HK-2 (cell line): ENCODE measurements at regions not wholly inside any gene's neighbourhood (a gene's known extent, or its start where the extent isn't known, plus 50 kb on each side); places are given as distances from the start of the nearest gene placed in this dataset.

Experiments
- DNase-seq: peaks from one replicate; pipeline ENCODE4 v3.0.0-alpha.2; 2018; ENCODE audit not compliant: unreplicated experiment

DNA sequence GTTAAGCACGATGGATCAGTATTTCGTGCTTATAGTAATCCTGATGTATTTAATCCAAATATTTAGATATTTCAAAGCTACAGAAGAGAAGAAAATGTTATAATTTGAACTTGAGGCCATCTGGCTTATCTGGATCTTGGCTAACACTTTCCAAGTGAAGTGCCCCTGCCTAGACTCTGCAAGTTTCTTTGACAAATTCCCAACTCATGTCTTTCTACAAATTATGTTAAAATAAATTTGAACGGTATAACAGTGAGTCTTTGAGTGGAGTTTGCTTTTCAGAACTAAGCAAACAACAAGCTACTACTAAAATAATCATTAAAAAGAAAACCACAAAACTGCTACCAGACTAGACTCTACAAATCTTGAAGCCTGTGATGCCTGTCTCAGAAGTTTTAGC, 374.4 kb upstream of the PRICKLE1 start:
- DNase-seq = no peak

DNA sequence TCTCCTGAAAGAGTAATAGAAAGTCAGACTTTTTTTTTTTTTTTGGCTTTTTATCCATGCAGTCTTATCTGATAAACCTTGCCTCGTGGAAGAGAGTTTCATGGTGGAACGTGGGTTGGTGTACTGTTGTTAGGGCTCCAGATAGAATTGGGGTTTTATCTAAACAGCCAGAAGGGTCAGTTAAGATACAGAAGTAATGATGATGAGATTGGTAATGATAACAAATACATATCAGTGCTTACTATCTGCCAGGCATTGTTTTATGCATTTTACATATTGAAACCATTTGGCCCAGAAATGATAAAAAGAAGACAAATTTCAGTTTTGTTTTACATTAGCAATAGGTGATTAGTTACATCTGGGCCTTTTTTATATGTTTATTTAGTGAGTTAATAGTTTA, 372.8 kb upstream of the PRICKLE1 start:
- no peak for DNase-seq

DNA sequence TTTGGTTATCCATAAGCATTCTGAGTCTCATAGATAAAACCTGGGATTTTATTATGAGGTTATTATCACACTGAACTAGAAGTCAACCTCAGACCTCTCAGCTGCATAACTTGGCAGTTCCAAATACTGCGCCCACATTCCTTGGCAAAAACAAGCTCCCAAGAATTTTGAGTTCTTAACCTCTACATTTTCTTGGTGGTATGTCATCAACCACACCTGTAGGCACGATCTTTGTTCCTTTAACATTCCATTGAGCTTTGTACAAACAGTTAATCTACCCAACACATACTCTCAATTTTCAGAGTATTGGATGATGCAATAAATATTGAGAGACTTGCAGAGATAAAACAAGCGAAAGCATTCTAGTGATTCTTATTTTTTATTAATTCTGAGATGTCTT, 371.8 kb upstream of the PRICKLE1 start:
- peak; percentile 69 for DNase-seq

DNA sequence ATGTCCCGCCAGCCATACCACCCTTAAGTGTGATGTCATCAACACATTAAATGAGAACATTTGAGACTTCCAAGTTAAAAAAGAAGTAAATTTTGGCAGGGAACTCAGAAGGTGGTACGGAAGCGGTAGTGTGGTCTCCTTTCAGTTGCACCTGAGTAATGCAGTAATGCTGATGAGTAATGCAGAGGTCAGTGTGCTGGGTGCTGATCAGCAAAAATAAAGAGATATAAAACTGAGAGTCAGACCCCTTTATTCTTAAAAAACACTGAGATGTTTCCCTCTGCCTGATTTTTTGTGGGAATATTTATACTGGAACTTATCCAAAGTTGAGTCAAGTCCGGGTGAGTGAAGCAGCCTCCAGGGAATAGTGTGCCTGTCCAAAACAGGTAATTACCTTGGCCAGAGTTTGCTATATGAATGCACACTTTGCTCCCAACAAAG, 370.6 kb upstream of the PRICKLE1 start:
- peak; percentile 47 for DNase-seq

DNA sequence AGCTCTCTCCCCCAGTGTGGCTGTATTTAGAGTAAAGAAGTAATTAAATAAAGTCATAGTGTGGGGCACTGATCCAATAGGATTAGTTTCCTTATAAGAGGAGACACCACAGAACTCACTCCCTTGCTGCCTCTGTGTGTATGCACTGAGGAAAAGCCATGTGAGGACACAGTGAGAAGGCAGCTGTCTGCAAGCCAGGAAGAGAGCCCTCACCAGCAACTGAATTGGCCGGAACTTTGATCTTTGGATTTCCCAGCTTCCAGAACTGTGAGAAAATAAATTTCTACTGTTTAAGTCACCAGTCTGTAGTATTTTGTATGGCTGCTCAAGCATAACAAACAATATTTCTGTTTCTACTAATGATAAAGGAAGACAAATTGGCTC, 368.7 kb upstream of the PRICKLE1 start:
- DNase-seq = no peak

DNA sequence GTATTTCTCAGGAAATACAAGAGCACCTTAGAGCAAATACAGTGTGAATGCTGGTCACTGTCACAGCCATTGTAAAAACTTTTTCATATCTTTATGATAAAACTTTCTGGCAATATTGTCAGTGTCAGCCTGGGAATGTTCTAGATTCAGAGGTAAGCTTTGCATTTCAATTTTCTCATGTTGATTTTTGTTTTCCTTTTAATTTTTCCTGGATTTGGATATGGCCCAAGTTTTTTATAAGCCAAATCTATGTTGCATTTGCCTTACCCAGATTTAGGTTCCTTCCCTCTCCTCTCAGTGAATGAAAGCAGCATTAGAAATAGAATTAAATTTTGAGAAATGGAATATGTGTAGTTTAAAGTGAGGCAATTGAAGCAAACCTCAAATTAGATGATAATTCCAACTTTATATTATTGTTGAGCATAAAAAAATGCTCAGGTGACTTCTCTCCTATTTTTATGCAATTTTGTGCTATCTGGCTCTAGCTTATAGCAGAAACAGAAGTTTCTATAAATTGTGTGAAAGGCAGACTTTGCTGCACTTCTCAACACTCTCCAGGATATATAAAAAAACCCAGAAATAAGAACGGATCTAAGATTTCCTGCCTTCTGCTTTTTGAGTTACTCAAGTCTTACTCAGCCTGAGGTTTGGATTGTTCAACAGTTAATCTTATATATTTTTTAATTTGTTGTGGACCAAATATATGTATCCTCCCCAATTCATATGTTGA, 368.2 kb upstream of the PRICKLE1 start:
- DNase-seq = no peak

DNA sequence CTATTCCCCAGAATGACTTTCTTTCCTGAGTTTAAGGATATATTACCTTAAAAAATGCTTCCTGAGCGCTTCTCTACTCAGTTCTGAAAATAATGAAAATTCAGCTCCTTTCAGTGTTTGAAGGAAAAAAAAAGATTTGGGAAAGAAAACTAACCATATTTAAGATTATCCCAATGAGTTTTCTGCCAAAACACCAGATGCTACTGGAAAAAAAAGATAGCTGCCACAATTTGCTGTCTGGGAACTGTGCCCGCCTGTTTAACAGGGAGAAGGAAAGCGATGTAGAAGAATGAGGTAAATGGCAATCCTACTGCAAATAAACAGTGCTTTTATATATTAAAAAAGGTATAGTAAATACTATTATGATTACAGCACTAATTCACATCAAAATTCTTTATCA, 367.6 kb upstream of the PRICKLE1 start:
- DNase-seq = no peak

DNA sequence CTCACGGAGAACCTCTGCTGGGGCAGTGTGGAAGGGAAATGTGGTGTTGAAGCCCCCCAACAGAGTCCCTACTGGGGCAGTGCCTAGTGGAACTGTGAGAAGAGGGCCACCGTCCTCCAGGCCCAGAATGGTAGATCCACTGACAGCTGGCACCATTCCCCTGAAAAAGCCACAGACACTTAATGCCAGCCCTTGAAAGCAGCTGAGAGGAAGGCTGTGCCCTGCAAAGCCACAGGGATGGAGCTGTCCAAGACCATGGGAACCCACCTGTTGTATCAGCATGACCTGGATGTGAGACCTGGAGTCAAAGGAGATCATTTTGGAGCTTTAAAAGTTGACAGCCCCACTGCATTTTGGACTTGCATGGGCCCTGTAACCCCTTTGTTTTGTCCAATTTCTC, 363.5 kb upstream of the PRICKLE1 start:
- no peak for DNase-seq

DNA sequence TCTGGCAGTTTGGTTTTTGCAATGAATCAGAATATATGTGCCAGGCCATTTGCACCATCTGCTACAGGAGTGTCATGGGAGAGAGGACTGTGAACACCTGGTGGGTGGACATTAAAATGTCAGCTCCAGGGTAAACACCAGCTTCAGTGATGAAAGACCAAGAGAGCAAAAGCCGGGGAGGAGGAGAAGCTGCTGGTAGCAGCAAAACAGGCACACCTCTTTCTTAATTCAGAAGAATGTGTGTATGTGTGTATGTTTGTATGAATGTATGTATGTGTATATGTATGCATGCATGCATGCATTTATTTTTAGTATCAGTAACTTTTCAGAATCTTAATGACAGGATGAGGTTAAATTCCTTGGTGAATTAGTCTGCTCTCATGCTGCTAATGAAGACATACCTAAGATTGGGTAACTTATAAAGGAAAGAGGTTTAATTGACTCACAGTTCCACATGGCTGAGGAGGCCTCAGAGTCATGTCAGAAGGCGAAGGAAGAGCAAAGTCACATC, 357.4 kb upstream of the PRICKLE1 start:
- no peak for DNase-seq

DNA sequence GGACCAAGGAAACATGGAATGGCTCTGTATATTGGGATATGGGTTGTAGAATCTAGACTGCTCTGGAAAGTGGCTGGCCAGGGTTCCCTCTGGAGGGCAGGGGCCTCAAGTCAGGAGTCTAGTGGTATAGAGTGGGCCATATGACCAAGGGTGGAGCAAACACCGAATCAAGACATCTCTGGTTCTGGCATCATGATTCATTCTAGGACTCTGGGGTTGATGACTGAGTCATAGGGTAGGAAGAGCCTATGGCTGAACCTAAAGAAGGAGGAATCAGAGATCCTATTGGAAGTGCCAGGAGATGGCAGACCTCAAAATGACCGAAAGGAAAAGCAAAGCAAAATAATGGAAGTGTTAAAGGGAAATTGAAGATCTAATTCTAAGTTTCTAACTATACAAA, 356.4 kb upstream of the PRICKLE1 start:
- DNase-seq = no peak

DNA sequence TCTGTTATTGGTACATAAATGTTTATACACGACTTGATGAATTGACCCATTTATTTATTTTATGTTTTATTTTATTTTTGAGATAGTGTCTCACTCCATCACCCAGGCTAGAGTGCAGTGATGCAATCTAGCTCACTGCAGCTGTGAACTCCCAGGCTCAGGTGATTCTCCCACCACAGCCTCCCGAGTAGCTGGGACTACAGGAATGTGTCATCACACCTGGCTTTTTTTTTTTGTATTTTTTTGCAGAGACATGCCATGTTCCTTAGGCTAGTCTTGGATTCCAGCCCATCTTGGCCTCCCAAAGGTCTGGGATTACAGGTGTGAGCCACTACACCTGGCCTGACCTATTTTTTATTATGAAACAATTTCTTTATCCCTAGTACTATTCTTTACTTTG, 355.0 kb upstream of the PRICKLE1 start:
- no peak for DNase-seq

DNA sequence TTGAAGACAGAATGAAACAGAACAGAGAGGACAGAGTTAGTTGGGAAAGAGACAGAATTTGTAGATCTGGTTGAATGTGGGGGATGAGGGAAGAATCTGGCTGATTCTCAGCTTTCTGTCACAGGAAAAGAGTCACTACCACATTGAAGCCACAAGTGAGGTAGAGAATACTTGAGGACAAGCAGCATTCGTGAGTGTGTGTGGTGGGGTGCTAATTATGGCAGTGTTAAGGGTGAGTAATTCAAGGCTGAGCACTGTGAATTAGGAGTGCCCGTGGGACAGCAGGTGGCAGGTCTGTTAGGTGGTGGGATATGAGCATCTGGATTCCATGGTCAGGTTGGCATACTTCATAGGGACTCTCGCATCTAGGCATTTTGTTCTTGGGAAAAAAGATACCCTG, 347.4 kb upstream of the PRICKLE1 start:
- DNase-seq = no peak

DNA sequence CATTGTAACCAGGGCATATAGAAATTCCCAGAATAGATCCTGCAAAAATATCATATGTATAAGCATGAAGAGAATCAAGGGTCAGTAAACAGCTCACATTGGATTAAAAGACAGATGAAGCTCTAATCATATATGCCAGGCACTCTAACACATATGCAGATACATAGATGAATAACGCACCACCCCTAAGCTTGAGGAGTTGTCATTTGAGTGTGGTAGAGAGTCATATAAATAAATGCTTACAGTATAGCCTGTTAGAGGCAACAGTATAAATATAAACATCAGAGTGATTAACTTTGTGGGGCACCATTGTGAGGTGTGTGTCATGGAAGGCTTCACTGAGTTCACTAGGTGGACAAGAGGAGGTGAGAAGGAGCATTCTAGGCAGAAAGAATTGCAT, 346.7 kb upstream of the PRICKLE1 start:
- DNase-seq = no peak

DNA sequence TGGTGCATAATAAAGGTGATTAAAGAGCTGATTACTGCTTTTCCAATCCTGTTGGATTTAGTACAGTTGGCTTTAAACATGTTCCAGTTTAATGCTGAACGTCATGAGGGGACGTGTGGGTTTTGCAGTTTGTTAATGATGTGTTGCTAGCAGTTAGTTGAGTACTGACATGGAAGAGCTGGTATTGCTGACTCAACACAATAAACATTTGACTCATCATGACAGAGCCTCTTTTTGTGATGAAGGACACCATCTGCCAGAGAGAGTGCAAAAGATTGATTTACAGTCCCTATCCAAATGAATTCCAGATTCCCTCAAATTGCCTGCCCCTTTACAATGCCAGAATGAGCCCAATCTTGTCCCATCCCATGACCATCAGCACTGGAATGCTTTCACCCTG, 346.2 kb upstream of the PRICKLE1 start:
- DNase-seq = no peak

DNA sequence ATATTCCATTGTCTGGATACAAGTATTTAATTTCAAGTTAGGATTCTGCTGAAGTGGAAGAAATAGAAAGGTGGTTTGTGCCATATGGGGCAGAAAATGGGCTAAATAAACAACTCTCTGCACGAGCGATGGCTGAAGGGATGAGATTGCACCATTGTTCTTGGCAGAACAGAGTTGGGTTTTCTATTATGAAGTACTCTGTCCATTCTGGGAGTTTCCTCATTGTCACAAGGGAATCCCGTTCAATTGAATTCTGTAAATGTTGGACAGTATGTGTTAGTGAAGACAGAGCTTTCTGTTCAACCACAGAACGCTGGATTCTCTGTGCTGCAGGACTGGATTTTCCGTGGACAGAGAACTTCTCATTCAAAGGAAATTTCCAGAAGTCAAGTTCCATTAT, 345.5 kb upstream of the PRICKLE1 start:
- DNase-seq = no peak

DNA sequence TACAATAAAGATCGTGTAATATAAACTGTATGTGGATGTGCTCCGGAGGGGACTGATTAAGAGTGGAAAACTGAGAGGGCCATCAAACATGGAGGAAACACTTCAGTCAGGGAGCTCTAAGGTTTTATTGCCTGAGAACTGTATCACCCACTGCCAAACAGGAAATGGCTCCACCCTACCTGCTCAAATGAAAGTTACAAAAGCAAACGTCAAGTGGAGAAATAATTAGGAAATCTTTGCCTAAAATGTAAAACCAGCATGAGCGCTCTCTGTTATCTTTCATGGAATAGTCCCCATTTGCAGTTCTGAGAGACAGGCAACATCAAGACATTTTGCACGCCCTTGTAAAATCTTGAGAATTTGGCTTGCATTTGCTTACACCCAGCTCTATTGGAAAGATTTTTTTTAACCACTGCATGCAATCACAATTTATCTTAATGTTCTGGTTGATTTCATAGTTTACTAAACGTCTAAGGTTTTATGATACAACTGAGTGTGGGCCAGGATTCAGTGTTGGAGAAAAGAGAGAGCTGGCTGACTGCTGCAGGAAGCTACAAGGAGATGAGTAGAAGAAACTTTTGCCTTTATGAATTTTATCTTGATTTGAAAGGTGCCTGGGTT, 344.0 kb upstream of the PRICKLE1 start:
- no peak for DNase-seq

DNA sequence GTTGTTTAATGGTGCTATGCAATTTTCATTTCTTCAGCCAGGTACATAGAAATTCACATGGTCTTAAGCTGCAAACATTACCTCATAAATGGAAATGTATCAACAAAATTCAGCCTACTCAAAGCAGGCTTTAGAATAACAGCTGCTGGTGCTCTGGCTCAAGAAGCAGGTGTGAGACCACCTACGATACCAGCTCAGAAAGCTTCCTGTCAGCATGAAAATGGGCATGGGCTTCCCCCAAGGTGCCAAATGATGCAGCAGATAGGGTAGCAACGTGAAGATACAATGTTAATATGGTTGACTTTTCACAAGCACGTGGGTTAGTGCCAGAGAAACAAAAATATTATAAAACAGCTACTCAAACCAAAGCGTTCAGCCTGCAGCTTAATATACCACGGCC, 343.4 kb upstream of the PRICKLE1 start:
- DNase-seq = no peak

DNA sequence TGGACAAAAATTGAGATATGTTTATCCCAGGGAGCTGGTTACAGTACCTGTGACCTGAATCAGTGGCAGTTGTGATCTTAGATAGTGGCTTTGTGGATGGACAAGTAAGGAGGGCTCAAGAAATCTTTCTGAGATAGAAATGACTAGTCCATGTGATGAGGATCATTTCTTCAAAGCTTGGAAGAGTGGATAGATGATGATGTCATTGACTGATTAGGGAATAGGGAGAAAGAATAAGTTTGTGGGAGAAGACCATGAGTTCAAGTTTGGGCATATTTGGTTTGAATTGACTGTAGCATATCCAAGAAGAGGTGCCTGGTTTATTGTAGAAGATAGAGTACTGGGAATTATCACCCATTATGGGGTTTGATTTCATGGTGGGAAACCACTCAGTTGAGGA, 336.7 kb upstream of the PRICKLE1 start:
- DNase-seq = no peak

DNA sequence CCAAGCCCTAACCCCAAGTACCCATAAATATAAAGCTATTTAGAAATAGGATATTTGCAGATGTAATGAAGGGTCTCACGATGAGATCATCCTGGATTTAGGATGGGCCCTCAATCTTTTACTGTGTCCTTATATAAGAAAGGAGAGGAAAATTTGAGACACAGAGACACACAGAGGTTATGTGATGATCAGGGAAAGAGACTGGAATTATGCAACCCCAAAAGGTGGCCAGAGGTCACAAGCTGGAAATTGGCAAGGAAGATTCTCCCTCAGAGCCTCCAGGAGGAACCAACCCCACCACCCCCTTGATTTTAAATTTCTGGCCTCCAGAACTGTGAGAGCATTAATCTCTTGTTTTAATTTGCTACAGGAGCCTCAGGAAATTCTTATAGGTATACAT, 334.9 kb upstream of the PRICKLE1 start:
- DNase-seq = no peak

DNA sequence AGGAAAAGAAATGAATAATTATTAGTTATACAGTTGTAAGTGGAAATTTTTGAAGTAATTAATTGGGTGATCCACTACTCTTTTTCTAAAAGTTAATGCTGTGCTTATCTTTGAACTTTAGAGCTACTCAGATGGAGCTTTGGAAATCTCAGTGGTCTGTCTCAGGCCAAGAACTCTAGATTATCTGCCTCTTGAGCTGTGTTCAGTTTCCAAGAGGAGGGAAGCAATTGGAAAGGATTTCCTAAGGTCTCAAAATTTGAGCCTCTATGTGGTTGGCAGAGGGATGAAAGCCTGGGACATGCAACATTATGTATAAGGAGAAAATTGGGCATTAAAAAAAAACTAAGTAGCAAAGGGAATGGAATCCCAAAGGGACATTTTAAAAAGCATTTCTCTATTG, 334.0 kb upstream of the PRICKLE1 start:
- no peak for DNase-seq

DNA sequence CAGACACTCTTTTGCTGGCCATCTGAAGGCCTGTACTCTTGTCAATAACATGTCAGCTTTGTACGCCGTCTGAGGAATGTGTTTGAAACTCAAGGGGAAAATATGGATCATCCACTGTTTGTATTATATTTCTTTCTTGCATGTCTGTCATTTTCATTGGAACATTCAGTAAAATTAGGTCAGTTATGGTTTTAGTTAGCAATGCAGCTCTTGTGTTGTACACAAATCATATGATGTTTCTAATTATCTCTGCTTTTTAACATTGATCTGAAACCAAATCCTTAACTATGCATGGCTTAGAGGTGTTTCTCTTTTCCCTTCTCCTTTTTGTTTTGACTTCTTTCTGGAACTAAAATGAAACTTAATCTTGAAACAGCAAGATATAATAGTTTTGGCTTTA, 333.6 kb upstream of the PRICKLE1 start:
- no peak for DNase-seq

DNA sequence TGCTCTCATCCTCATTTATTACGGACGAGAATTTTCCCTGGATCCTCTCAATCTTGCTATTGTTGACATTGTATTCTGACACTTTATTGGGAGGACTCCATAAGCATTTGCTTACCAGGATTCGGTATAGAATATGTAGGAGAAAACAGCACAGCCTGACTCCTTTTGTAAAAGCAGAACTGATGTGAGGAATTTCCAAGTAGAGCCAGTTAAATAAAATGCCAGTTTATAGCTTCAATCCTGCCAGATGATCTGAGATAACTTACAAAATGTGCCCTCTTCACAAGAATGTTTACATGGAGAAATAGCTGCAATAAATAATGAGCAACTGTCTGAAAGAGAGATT, 332.9 kb upstream of the PRICKLE1 start:
- no peak for DNase-seq

DNA sequence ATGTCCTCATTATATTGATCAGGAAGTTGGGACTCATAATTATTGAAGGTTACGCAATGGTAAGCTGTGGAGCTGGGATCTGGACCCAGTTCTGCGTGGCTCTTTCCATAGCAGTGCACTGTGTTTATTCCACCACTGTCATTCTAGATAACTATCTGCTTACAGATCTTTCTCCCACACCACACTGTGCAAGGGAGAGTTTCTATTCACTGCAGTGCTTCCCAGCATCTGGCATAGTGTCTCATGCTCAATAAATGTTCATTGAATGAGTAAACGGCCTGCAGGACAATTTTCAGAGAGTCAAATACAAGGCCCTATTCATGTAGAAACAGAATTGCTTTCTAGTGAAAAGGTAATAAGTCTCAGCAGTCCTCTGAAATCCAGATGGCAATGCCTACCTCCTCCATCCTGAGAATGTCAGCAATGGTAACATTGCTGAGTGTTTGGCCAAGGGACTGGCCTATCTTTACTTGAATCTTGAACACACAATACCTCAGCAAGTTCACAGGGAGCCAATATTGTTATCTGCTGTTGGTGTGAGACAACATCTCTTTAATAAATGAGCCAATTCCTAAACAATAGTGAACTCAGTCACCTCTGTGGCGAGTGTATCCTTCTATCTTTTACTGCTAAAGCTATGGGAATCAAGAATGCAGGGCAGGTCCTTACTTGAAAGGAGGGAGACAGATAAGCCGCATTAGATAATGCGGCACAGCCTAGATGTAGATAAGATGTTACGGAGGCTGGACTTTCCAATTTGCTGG, 332.4 kb upstream of the PRICKLE1 start:
- DNase-seq = no peak
